Stimulated activated CD4-positive, alpha-beta T cell treated with anti-CD3 and anti-CD28 coated beads, Interleukin-12 subunit alpha, Interleukin-12 subunit beta, amount 100 ng/mL, for 24 hours (primary cell): ENCODE measurements at regions not wholly inside any gene's neighbourhood (a gene's known extent, or its start where the extent isn't known, plus 50 kb on each side); places are given as distances from the start of the nearest gene placed in this dataset.
"Not testable (repeated sequence)": the region's sequence is repeated elsewhere in the genome, so short reads cannot be mapped to it uniquely, and the experiment has no call there.

Source experiments
- DNase-seq, 2 experiments: peaks; one replicate each; pipeline ENCODE4 v3.0.0-alpha.2; 2020; ENCODE audit warnings: low read depth in 2 of 2

DNA sequence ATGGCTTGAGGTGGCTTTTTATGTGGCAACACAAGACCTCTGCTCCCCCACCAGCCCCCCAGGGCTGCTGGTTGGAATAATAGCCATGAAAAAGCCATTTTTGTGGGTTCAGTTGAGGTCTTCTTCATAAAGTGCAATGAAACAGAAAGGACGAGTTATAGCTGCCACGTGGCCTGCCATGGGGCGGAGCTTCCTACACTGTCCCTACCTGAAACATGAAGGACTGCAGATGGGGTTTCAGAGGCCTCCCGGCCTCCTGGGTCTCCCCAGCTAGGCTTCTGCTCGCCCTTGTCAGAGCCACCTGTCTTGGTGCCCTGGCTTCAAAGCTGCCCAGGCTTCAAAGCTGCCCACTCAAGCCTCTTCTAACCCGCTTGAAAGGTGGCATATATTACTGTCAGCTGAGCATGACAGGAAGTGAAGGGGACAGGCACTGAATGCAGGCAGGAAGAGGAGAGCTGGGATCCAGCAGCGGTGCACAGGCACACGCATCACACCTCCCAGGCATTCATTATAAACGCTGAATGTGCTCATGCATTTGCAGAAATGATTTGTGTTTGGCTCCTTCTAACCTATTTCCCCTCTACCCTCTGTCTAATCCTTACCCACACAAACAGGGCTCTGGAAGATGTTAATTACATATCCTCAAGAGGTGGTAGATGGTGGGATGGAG, 245.9 kb upstream of the PODXL start:
- no peak for DNase-seq

DNA sequence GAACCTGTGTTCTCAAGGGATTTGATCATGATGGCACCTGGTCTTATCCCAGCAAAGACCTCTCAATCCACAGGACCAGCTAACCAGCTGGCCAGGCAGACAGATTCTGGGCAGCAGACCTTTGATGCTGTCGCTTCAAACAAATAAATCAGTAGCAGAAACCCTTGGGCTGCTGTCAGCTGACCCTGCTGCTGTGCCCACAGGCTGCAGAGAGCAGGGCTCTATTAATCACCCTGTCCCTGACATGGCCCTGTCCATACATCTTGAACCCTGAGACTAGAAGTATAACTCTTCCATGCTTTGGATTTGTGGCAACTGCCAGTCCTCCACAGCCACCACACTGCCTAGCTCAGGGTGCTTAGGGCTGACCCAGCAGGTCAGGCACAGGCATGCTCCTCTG, 244.1 kb upstream of the PODXL start:
- no peak for DNase-seq

DNA sequence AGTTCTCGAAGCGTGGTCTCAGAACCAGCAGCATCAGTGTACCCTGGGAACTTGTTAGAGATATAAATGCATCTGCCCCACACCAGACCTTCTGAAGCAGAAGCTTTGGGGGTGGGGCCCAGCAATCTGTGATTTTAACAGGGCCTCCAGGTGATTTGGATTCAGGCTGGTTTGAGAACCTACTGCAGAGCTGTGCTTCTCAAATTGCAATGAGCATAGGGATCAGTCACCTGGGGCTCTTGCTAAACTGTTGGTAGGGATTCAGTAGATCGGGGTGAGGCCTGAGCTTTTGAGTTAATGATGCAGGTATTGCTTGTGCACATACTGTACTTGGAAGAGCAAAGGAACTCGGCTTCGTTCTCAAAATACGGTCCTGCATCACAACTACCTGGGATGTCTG, 243.6 kb upstream of the PODXL start:
- DNase-seq, result no peak

DNA sequence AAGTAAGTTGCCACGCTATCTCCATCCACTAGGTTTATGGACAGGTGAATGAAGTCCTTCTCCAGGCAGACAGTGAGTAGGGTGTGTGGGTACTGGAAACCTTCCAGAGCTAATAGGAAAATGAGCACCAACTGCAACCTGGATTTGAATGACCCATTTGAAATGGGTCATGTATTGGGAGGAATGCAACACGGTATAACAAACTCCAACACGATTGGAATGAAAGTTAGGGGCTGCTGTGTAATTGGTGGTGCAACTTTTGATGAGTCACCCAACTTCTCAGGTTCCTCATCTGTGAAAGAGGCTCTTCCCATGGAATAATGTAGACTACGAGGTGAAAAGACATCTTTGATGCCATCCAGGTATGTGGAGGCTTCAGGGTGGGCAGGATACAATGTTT, 241.4 kb upstream of the PODXL start:
- no peak for DNase-seq

DNA sequence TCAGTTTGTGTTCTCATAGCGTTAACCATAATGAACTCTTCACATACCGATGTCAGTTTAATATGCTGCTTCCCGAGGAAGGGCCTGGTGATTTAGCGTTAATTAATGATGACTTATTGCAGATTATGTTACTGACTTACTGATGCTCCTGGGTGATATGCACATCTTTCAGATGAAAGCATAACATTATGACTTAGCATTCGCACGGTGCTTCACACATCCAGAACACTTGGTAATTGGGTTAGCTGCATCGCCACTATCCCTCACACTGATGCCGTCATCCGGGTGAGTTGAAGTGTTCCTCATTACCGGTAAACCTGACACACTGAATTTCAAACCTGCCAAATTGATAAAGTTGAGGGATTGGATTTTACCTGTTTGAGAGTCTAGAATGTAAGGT, 239.0 kb upstream of the PODXL start:
- DNase-seq, result no peak

DNA sequence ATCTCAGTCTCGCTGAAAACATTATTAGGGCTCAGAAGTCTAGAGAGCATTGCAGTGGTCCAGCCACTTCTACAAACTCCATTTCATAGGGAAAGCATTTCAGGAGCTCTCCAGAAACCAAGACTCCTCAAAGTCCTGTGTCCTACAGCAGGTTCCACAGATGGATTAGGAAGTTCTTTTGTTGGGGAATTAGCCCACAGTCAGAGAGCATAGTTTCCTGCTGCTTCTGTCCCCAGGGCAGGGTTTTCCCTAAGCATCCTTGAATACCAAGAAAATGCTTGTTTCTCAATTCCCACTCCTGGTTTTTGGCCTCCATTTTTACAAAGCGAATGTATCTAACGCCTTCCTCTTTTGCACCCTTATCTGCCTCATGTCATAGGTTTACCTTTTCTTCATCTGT, 235.9 kb upstream of the PODXL start:
- DNase-seq, result no peak

DNA sequence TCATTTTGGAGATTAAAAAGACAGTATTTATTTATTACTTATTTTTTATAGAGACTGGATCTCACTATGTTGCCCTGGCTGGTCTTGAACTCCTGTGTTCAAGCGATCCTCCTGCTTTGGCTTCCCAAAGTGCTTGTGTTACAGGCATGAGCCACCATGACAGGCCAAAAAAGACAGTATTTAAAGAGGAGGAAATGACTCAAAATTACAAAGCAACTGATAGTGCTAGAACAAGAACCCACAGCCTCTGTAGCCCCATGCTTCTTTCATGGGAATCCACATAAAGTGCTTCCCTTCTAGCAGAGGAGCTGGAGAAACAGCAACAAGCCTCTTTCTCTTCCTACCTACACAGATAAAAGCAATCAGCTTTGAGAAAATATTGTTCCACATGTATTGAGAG, 230.7 kb upstream of the PODXL start:
- no peak for DNase-seq

DNA sequence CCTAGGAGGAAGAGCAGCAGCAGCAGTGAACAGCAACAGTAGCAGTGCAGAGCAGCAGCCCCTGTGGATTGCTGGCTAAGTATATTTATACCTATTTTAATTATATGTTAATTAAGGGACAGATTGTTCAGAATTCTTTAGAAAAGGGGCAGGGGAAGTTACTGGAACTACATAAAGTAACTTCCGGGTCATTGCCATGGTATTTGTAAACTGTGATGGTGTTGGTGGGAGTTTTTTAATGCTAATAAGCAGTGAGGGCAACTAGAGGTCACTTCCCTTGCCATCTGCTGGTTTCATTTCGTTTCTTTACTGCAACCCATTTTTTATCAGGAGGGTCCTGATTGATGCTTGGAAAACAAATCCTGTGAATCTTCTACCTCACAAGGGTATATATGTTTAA, 229.8 kb upstream of the PODXL start:
- DNase-seq, result no peak

DNA sequence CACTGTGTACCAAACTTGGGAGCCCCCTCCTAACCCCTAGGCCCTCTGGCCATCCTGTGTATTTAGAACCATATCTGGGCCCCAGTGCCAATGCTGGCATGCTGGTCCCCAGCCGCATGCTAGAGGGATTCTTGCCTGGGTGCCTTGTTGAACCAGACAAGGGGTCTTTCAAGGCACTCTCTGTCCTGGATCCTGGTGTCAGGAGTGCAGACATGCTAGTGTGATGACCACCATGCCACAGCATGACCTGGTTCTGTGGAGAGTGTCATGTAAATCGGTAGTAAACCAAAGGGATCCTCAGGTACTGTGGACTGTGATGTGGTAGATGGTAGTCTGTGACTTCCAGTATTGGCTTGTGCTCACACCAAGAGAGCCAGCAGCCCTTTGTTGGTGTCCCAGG, 222.2 kb upstream of the PODXL start:
- no peak for DNase-seq

DNA sequence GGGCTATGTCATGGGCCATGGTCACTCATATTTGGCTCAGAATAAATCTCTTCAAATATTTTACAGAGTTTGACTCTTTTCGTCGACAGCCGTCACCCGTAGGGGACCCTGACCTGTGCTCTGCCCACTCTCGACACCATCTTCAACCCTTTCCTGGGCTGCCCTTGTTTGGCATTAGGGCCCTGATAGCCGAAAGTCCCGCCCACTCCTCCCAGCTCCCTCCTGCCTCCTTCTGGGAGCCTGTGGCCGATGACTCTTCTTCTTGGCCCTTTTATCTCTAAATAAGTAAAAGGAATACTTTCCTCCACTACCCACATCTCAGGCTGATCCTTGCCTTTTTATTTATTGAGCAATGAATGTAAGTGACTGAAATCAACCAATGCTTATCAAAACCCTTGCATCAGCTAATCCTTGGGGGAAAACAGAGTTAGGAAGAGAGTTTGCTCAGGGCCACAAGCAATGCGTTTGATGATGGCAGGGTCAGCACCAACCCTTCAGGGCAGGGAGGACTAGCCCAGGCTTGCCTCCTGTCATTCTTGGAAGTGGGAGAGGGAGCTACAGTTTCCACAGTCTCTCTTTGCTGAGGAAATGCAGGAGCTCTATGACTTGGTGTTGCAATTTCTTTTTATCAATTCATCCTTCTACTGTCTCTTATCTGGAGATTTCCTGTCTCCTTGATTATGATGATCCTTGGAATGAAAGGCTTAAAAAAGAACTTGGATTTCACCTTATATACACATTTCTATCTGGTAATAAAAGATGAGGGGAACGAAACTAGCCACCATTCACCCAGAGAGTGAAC, 218.2 kb upstream of the PODXL start:
- DNase-seq, result no peak

DNA sequence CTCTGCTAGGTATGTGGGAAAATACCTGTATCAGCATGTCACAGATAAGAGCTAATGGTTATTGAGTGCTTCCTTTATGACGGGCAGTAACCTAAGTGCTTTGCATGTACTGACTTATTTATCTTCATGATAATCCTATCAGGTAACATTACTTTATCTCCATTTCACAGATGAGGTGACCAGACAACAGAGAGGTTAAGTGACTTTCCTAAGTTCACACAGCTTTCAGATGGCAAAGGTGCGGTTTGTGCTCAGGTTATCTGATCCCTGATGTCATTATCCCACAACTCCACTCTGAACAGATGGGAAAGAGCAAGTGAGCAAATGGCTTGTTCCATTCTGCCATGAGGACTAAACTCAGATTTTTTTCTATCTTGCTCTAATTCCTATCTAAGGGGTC, 217.0 kb upstream of the PODXL start:
- no peak for DNase-seq

DNA sequence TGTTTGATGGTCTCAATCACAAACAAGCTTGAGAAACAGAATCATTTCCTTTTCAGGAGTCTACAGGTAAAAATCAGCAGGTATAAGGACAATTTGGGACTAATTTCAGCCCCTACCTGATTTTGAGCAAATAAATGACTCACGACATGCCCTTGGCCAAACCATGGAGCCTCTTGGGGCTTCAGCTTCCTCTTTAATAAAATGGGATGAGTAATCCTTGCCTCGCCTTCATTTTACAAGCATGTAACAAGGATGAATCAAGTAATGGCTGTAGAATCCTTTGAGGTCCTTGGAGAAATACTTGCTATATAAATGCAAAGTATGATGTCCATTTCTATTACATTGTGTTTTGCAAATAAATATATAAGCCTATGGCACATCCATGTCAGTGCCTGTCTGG, 212.8 kb upstream of the PODXL start:
- no peak for DNase-seq

DNA sequence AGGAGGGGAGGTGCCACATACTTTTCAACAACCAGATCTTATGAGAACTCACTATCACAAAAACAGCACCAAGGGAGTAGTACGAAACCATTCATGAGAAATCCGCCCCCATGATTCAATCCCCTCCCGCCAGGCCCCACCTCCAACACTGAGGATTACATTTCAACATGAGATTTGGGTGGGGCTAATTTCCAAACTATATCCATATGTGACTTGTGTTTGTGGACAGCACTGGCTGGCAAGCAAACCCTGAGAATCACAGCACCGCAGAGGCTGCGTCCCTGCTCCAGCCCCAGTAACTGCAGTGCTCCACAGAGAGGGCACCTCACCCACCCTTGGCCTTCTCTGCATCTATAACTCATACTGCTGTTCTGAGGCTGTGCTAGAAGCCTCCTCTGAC, 211.2 kb upstream of the PODXL start:
- DNase-seq, result no peak

DNA sequence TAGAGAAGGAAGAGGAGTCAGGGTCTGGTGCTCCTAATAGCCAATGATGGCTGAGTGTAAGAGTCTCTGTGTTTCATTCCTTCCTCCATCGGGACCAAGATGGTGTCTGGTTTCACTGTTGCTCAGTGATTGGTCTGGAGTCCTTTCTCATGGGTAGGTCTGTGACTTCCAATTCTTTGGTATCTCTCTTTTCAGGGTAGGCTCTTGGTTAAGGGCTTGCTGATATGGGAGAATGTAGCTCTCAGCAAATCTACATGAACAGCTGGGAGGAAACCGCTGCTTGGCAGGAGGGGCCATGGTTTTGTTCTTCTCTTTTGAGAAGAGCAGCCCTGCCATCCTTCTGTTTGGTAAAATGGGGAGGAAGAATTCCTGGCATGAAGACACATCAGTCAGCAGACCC, 209.1 kb upstream of the PODXL start:
- DNase-seq, result no peak

DNA sequence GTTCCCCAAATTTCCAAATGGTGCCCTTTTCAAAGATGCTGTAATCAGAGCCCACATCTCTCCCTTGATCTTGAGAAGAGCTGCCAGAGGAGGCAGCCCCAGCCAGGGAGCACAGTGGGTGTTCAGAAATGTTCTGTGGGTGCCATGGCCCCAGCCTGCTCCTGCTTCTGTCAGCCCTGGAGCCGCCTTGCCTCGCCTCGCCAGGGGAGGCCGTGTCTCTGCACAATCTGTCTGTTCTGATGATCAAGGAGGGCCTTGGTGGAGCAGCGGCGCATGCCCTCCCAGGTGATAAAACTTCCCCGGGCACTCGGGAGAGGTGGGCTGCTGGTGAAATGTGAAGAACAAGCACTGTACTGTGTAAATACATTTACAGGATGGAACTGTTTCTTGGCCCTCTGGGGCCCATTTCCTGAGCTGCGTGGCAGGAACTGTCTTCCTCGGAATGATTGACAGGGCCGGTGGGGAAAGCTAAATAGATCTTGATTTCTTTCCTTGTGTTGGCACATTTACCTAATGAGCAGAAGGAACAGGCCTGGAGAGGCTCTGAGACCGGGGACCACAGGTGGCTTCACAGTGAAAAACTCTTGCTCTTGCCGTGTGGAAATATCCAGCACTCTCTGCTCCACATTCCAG, 207.8 kb upstream of the PODXL start:
- no peak for DNase-seq

DNA sequence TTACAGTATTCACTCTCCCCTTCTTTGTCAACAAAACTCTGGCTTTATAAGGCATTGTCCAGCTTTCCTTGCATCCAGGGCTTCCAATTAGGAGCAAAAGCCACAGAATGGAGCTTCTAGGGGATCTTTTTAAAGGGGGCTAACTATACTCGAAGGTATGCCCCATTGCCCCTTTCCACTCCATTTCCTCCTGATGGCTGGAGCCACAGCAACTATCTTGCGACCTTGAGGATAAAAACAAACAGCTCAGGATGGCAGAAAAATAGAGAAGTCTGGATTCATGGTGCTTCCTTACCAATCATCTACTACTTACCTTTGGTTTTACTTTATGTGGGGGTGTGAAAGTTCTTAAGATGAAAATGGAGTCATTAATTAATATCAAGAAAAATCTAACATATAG, 206.3 kb upstream of the PODXL start:
- DNase-seq, result no peak

DNA sequence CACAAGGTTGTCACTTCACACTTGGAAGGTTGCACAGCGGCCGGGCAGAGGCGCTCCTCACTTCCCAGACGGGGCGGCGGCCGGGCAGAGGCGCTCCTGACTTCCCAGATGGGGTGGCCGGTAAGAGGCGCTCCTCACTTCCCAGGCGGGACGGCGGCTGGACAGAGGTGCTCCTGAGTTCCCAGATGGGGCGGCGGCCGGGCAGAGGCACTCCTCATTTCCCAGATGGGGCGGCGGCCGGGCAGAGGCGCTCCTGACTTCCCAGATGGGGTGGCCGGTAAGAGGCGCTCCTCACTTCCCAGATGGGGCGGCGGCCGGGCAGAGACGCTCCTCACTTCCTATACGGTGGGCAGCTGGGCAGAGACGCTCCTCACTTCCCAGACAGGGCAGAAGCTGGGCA, 199.4 kb upstream of the PODXL start:
- not testable (repeated sequence) for DNase-seq

DNA sequence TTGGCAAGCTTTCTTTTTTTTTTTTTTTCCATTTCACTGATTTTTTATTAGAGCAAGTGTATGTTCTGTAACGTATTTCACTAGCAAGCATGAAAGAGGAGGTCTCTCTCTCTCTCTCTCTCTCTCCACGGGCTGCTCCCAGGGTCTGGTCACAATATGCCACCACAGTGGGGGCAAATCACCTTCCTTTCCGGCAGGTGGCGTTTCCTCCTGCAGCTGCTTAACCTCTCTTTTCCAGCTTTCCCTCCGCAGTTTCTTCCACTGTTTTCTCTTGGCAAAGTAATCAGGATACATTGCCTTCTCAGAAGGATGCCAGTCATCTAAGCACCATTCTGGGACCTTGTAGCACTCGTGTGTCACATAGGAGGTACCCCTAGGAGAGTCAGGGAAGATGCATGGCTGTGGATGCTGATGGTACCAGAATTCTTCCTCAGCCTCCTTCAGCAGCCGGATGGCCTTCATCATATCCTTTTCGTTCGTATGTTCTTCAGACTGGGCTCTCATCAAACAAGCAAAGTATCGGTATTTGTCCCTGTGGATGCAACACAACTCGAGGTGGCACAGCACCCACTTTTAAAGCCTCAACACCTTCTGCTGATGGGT, 197.3 kb upstream of the PODXL start:
- DNase-seq, result no peak

DNA sequence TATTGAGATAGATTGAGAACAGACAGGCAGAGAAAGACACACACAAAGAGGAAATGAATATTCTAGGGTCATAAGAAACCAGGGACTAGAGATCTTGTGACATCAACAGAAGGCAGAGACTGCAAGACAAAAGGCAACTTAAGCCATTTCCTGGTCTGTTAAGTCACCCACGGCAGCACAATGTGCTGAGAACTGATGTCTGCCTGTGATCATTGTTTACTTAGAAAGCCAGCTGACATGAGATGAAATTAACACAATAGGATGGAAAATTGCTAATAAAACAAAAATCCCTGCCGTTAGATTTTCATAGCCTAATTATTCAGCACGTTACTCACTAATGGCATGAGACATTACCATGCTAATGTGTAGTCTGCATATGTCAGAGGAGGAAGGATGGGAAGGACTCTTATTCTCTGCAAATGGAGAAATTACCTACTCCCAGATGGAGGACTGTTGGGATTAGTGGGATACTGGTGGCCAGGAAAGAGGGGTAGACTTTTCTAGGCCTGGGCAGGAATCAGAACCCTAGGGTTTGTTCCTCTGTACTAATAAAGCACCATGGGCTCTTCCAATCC, 191.3 kb upstream of the PODXL start:
- DNase-seq, result no peak

DNA sequence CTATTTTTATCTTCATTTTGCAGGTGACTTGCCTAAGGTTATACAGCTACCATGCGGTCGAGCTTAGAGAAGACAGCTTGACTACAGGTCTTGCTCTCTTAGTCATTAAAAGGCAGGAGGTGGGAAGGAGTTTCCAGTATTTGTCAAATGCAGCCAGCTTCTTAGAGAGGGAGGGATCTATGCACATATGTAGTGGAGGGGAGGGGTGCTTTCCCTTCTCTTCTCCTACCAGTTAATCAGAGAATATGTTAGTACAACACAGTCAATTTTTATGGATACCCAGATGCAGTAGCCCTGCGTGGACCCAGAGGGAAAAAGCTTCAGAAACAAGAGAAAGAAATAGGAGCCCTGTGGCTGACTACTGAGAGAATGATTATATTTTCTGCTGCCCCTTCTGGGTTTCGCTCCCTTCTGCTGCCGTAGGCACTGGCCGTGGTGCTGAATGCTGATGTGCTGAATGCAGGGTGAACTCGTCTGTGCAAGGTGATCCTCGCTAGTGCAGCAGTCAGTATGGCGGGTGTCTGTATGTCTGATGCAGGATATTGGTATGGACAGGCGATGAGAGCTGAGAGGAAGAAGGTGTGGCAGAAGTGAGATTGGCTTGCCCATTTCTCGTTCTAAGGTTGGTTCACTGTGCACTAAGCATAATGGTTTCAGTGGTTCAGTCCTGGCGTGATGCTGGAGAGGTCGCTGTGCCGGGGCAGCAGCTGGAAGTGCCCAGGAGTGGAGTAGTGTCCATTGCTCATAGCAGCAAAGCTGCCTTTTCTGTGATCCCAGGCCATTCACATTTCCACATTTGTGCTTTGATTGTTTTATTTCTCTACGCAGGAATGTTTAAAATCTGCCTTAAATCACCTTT, 189.2 kb upstream of the PODXL start:
- no peak for DNase-seq

DNA sequence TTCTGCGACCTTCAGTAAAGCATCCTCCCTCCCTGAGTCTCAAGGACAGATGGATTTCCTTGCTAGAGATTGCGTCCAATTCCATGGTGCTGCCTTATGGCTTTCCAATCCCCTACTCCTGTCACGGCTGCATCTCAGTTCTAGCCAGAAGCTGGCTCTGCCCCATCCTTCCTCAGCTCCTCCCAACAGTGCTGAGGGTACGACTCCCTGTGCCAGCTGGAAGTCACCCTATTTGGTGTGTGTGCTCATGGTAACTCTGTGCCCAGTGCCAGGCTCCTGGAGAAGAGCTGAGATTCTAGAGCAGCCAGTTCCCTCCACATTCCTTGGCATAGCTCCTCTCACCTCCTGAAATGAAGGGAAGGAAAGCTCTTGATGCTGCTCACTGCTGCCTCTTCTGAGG, 185.0 kb upstream of the PODXL start:
- DNase-seq, result no peak
